ENCODE measurements at regions not wholly inside any gene's neighbourhood (a gene's known extent, or its start where the extent isn't known, plus 50 kb on each side); places are given as distances from the start of the nearest gene placed in this dataset.

DNA sequence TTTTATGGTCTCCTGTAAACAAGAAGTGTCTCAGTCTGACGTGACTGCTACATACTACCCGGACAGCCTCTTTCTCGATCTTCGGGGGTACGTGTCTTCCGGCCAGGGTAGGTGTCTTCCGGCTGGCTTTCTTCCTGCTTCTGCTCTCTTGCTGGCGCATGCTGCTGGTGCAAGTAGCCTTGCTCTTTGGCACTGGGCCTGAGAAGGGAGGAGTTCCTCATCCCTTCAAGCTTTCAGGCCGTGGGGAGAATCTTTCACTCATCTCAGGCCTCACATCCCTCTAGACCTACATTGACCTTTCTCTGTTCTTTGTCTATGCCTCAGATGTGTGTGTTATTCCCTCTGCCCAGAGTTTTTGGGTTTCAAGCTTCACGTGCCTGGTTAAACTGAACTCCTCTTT, 130.4 kb downstream of the JCAD start:
- Histone ChIP-seq H3K4me3 (no peak overlapping the region), H3K4me1 (no peaks in the 10 kb centered on the region), H3K36me3 (no peaks in the 10 kb centered on the region), H3K9me3 (no peaks in the 10 kb centered on the region), H3K27ac (no peak overlapping the region), H3K27me3 (no peaks in the 10 kb centered on the region)
- intact Hi-C loops (cut with DNase I; ENCODE audit: low total_unique reads), result no loop called here
- DNase-seq (ENCODE audit: low spot score in 2 of 2), result peak in 1 of 2 donors; percentile 34
- TF ChIP-seq POLR2A (IDR thresholded peaks at IDR 0.05) (no peak), POLR2AphosphoS5 (IDR thresholded peaks at IDR 0.05) (no peak)
- TF ChIP-seq, protein P1, sequence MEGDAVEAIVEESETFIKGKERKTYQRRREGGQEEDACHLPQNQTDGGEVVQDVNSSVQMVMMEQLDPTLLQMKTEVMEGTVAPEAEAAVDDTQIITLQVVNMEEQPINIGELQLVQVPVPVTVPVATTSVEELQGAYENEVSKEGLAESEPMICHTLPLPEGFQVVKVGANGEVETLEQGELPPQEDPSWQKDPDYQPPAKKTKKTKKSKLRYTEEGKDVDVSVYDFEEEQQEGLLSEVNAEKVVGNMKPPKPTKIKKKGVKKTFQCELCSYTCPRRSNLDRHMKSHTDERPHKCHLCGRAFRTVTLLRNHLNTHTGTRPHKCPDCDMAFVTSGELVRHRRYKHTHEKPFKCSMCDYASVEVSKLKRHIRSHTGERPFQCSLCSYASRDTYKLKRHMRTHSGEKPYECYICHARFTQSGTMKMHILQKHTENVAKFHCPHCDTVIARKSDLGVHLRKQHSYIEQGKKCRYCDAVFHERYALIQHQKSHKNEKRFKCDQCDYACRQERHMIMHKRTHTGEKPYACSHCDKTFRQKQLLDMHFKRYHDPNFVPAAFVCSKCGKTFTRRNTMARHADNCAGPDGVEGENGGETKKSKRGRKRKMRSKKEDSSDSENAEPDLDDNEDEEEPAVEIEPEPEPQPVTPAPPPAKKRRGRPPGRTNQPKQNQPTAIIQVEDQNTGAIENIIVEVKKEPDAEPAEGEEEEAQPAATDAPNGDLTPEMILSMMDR (IDR thresholded peaks at IDR 0.05), result no peak

DNA sequence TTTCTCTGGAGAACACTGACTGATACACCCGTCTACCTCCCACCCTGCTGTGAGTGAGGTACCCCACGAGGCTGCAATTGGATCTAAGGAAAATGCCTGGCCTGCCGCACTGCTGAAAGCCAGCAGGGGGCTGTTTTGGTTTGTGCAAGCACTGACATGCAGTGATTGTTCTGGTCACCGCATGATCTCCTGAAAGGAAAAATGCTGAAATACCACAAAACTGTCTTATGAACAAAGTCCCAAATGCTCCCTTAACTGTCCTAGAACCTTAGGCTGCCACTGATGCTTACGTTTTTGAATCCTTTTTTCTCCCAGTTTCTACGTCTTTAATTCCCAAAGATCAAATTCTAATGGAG, 132.7 kb downstream of the JCAD start:
- Histone ChIP-seq H3K4me1 (no peaks in the 10 kb centered on the region), H3K27me3 (no peaks in the 10 kb centered on the region), H3K4me3 (no peak overlapping the region), H3K27ac (no peak overlapping the region), H3K9me3 (no peaks in the 10 kb centered on the region), H3K36me3 (no peaks in the 10 kb centered on the region)
- TF ChIP-seq POLR2AphosphoS5 (IDR thresholded peaks at IDR 0.05), result no peak
- TF ChIP-seq, protein P1 (IDR thresholded peaks at IDR 0.05), result peak in 2 of 3 donors; percentile 32 to 69
- no peak for TF ChIP-seq POLR2A (IDR thresholded peaks at IDR 0.05)
- peak in 1 of 2 donors; percentile 54 for DNase-seq (ENCODE audit: low spot score in 2 of 2)
- intact Hi-C loops (cut with DNase I; ENCODE audit: low total_unique reads), result no loop called here

DNA sequence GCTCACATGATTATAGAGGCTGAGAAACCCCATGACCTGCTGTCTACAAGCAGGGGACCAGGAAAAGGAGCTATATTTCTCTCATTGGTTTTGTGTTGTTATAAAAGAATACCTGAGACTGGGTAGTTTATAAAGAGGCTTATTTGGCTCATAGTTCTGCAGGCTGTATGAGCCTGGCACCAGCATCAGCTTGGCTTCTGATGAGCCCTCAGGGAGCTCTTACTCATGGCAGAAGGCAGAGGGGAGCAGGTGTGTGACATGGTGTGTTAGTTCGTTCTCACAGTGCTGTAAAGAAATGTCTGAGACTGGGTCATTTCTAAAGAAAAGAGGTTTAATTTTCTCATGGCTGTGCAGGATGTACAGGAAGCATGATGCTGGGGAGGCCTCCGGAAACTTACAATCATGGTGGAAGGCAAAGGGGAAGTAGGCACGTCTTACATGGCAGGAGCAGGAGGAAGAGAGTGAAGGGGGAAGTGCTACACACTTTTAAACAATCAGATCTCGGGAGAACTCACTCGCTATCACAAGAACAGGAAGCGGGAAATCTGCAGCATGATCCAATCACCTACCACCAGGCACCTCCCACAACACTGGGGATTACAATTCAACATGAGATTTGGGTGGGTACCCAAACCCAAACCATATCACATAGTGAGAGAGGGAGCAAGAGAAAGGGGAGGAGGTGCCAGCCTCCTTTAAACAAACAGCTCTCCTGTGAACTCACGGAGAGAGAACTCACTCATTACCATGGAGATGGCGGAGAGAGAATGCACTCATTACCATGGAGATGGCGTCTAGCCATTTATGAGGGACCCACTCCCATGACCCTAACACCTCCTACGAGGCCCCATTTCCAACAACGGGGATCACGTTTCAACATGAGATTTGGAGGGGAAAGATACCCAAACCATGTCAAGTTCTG, 133.4 kb downstream of the JCAD start:
- TF ChIP-seq, protein P1 (IDR thresholded peaks at IDR 0.05), result no peak
- TF ChIP-seq POLR2AphosphoS5 (IDR thresholded peaks at IDR 0.05) (no peak), POLR2A (IDR thresholded peaks at IDR 0.05) (no peak)
- Histone ChIP-seq H3K27ac (peak overlapping the region in 1 of 2 donors; percentile 19), H3K4me1 (no peaks in the 10 kb centered on the region), H3K4me3 (no peak overlapping the region), H3K27me3 (no peaks in the 10 kb centered on the region), H3K36me3 (no peaks in the 10 kb centered on the region), H3K9me3 (no peaks in the 10 kb centered on the region)
- DNase-seq (ENCODE audit: low spot score in 2 of 2), result no peak
- intact Hi-C loops (cut with DNase I; ENCODE audit: low total_unique reads), result no loop called here

DNA sequence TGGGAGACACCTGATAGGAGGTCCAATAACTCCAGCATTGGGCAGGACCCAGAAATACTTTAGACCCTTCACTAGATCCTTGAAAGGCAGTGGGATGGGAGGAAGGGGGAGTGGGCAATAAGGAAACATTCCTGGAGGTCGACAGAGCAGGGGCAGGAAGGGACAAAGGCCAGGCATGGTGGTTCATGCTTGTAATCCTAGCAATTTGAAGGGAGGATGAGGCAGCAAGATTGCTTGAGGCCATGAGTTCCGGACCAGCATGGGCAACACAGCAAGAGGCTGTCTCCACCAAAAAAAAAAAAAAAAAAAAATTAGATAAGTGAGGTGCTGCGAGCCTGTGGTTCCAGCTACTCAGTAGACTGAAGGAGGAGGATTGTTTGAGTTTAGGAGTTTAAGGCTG, 134.9 kb downstream of the JCAD start:
- Histone ChIP-seq H3K4me1 (no peaks in the 10 kb centered on the region), H3K27ac (peak overlapping the region; percentile 67 to 70), H3K36me3 (no peaks in the 10 kb centered on the region), H3K27me3 (no peaks in the 10 kb centered on the region), H3K4me3 (no peak overlapping the region), H3K9me3 (no peaks in the 10 kb centered on the region)
- no peak for TF ChIP-seq POLR2AphosphoS5 (IDR thresholded peaks at IDR 0.05)
- TF ChIP-seq, protein P1 (IDR thresholded peaks at IDR 0.05), result no peak
- no peak for TF ChIP-seq POLR2A (IDR thresholded peaks at IDR 0.05)
- DNase-seq (ENCODE audit: low spot score in 2 of 2), result no peak
- intact Hi-C loops (cut with DNase I; ENCODE audit: low total_unique reads), result no loop called here

DNA sequence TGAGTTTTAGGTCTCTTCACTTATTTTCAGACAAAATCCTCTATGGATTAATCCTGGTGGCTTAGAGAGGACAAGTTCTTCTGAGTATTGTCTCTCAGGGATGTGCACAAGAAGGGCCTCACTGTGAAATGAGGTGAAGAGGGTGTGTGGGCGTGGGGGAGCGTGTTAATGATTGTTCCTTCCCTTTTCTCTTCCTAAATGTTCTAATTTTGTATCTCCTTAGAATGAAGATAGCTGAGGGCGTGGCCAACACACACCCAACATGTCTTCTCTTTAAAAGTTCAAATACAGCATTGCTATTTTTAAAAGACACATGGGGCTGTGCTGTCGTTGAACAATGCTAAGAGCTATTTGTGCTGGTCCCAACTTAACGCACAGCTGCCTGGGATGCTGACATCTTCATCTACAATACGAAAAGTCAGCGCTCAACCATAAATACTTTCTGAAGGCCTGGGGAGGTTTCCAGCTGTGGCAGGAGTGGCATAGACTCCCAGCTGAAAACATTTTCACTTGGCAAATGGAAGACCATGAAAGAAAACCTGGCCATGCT, 135.9 kb downstream of the JCAD start:
- no peaks in the 10 kb centered on the region for H3K27me3 ChIP-seq
- intact Hi-C loops (cut with DNase I; ENCODE audit: low total_unique reads), result no loop called here
- no peaks in the 10 kb centered on the region for H3K36me3 ChIP-seq
- no peaks in the 10 kb centered on the region for H3K4me1 ChIP-seq
- no peak for DNase-seq (ENCODE audit: low spot score in 2 of 2)
- TF ChIP-seq, protein P1 (IDR thresholded peaks at IDR 0.05), result no peak
- TF ChIP-seq POLR2A (IDR thresholded peaks at IDR 0.05), result no peak
- no peak for TF ChIP-seq POLR2AphosphoS5 (IDR thresholded peaks at IDR 0.05)
- no peak overlapping the region for H3K4me3 ChIP-seq
- H3K9me3 ChIP-seq, result no peaks in the 10 kb centered on the region
- peak overlapping the region; percentile 67 to 70 for H3K27ac ChIP-seq

Data from breast epithelium (tissue), 4 donors.